ES-I3 (cell line): ENCODE measurements at regions not wholly inside any gene's neighbourhood (a gene's known extent, or its start where the extent isn't known, plus 50 kb on each side); places are given as distances from the start of the nearest gene placed in this dataset.

Experiments used
- H3K36me3 ChIP-seq: 2 replicates; pipeline ENCODE4 v1.6.1; 2013; ENCODE audit warnings: mild to moderate bottlenecking, low read length, control low read depth, moderate library complexity; ENCODE audit not compliant: insufficient read depth
- H3K4me1 ChIP-seq: 2 replicates; pipeline ENCODE4 v1.6.1; 2013; ENCODE audit warnings: mild to moderate bottlenecking, control low read depth, low read length; ENCODE audit not compliant: insufficient read depth
- H3K9ac ChIP-seq: 2 replicates; pipeline ENCODE4 v1.6.1; 2013; ENCODE audit warnings: low read depth, mild to moderate bottlenecking, low read length, moderate library complexity
- H3K9me3 ChIP-seq: 2 replicates; pipeline ENCODE4 v1.6.1; 2013; ENCODE audit warnings: mild to moderate bottlenecking, low read length, moderate library complexity; ENCODE audit not compliant: control insufficient read depth, insufficient read depth

DNA sequence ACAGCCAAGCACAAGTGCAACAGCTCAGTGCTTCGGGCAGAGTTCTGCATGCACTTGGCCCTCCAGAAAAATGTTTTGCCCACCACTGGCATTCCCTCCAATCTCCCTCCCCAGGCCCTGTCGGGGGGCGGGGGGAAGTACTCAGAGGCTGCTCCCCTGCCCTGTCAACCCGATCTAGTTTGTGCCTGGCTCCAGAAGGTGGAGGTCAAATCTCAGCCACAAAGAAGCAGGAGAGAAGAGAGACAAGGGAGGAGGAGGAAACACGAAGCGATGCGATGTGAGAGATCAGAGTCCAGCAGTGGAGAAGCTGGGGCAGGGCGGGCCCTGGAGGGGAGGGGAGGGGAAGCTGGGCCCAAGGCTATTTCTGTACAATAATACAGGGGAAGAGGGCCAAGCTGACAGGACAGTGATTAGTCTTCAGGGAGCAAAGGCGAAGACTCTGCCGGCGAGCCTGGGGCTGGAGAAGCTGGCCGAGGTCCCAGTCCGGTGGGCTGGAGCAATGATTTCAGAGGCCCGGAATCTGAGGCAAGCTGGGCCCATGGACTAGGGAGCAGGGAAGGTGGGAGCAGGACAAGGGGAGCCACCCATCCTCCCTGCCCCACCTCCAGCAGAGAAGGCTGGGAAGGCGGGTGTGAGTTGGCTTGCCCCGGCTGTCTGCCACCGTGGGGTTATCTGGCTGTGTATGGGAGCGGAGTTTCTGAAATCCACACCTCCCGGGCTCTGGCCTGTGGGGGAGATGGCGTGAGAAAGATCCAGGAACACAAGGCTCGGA lies 167.1 kb downstream of the EFNB1 start:
- Histone ChIP-seq H3K36me3 (no peaks in the 10 kb centered on the region), H3K4me1 (peaks cover 16% of the 10 kb centered on the region; the same call in 1 of the 2 replicates), H3K9ac (no peak overlapping the region), H3K9me3 (no peaks in the 10 kb centered on the region)

DNA sequence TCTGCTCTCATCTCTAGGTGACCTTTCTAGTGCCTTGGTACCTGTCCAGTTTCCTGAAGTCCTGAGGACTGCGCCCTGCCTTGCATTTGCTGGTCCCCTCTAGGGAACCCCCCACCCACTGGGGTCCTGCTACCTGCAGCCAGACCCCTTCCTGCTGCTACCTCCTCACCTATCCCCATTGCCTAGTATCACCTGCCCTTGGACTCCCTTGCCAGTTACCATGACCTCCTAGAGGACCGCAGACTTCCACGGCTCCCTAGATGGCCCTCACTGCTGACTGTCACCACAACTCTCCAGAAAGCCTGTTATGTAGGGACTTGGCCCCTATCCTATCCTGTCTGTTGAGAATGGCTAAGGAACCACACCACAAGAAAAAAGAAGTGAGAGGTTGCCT lies 166.6 kb downstream of the EFNB1 start:
- H3K9me3 ChIP-seq: no peaks in the 10 kb centered on the region
- no peaks in the 10 kb centered on the region for H3K36me3 ChIP-seq
- no peak overlapping the region for H3K9ac ChIP-seq
- H3K4me1 ChIP-seq: peaks cover 18% of the 10 kb centered on the region

DNA sequence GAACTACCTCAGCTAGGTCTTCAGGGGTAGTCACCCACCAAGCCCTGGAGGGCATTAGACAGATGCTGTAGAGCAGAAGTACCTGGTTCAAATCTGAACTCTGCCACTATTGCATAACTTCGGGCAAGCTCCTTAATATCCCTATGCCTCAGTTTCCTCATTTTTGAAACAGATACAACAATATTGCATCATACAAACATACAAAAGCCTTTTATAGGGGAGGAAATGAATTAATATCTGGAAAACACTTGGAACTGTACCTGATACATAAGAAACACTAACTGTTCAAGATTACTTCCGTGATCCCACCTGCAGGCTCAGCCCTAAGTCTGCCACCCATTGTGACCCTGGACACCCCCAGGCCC lies 166.1 kb downstream of the EFNB1 start:
- Histone ChIP-seq H3K9ac (no peak overlapping the region), H3K4me1 (peaks cover 20% of the 10 kb centered on the region), H3K36me3 (no peaks in the 10 kb centered on the region), H3K9me3 (no peaks in the 10 kb centered on the region)

- Histone ChIP-seq H3K9me3 (no peaks in the 10 kb centered on the region), H3K4me1 (peaks cover 14% of the 10 kb centered on the region), H3K36me3 (no peaks in the 10 kb centered on the region), H3K9ac (no peak overlapping the region)
Measured at GRCh38 chrX:68994135-68994890, 165.5 kb downstream of the EFNB1 start.

GRCh38 chrX:68992821-68993397 lies 164.1 kb downstream of the EFNB1 start:
- no peaks in the 10 kb centered on the region for H3K36me3 ChIP-seq
- no peak overlapping the region for H3K9ac ChIP-seq
- H3K9me3 ChIP-seq: no peaks in the 10 kb centered on the region
- peaks cover 5% of the 10 kb centered on the region for H3K4me1 ChIP-seq

DNA sequence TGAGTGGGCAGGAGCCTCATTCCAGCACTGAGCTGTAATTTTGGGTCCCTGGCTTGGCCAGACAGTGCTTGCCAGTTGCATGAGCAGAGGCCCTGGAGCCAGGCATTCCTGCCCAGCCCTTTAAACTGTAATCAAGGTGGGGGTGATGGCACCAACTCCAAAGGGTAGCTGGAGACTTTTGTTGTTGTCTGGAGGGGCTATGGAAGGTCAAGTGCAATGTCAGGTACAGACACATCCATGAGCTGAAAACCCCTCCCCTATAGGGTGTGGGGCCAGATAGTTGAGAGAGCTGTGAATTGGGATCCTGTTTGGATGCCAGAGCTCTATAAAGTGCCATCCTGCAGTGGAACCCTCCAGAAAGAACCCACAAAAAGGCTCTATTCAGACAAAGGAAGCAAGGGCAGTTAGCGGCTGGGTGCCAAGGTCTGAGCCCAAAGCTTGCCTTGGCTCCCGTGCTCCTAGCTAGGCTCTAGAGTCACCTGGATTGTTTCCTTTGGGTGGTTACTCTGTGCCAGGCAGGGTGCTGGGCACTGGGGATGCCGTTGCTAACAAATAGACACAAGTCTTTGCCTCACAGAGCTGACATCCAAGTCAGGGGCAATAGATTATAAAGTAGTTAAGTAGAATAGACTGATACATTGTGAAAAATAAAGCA lies 163.0 kb downstream of the EFNB1 start:
- Histone ChIP-seq H3K4me1 (peaks cover 5% of the 10 kb centered on the region), H3K9me3 (no peaks in the 10 kb centered on the region), H3K9ac (no peak overlapping the region), H3K36me3 (no peaks in the 10 kb centered on the region)

GRCh38 chrX:68990948-68991347 lies 162.1 kb downstream of the EFNB1 start:
- H3K36me3 ChIP-seq: no peaks in the 10 kb centered on the region

DNA sequence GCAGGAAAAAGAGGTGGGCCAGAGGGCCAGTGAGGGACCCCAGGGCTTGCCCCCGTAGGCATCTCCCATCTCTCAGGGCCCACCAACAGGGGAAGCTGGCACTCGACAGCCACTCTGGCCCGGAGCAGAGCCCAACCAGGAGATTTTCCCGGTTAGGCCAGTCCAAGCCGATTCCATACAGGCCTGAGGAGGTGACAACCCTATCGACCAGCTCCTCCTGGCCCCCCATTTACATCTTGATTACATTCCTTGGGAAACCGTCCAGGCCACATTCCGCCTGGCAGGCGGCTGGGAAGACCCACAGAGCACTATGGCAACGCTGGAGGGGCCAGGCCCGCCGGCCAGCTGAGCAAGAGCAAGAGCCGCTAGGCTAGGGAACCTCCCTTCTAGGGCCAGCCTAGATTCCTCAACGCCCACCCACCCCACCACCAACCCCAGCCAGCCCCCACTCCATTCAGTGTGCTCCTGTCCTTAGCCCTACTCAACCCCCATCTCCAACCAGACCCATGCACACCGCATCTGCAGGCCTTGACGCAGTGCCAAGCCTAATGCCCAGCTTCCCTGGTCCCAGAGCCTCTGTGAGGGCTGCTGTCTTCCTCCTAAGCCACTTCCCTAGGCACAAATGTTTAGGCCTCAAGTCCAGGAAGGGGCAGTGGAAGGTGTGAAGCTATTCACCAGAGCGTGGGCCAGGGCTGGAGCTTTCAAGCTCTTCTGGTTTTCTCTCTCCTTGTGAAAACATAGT lies 161.2 kb downstream of the EFNB1 start:
- no peaks in the 10 kb centered on the region for H3K9me3 ChIP-seq
- peaks cover 10% of the 10 kb centered on the region for H3K4me1 ChIP-seq

More at GRCh38 chrX:68990948-68991347, 162.1 kb downstream of the EFNB1 start:
- H3K9me3 ChIP-seq: no peaks in the 10 kb centered on the region
- peaks cover 5% of the 10 kb centered on the region for H3K4me1 ChIP-seq
- H3K9ac ChIP-seq: no peak overlapping the region

GRCh38 chrX:68989456-68989855 lies 160.6 kb downstream of the EFNB1 start:
- Histone ChIP-seq H3K9me3 (no peaks in the 10 kb centered on the region), H3K9ac (no peak overlapping the region), H3K4me1 (peaks cover 11% of the 10 kb centered on the region), H3K36me3 (no peaks in the 10 kb centered on the region)

More for the DNA sequence above, 161.2 kb downstream of the EFNB1 start:
- no peaks in the 10 kb centered on the region for H3K36me3 ChIP-seq
- H3K9ac ChIP-seq: no peak overlapping the region

- H3K4me1 ChIP-seq: peaks cover 11% of the 10 kb centered on the region
- H3K36me3 ChIP-seq: no peaks in the 10 kb centered on the region
- H3K9ac ChIP-seq: no peak overlapping the region
- no peaks in the 10 kb centered on the region for H3K9me3 ChIP-seq
Measured at GRCh38 chrX:68988865-68989264, 160.0 kb downstream of the EFNB1 start.

GRCh38 chrX:68985135-68985755 lies 156.4 kb downstream of the EFNB1 start:
- H3K36me3 ChIP-seq: no peaks in the 10 kb centered on the region
- H3K4me1 ChIP-seq: peaks cover 7% of the 10 kb centered on the region
- no peaks in the 10 kb centered on the region for H3K9me3 ChIP-seq
- no peak overlapping the region for H3K9ac ChIP-seq

DNA sequence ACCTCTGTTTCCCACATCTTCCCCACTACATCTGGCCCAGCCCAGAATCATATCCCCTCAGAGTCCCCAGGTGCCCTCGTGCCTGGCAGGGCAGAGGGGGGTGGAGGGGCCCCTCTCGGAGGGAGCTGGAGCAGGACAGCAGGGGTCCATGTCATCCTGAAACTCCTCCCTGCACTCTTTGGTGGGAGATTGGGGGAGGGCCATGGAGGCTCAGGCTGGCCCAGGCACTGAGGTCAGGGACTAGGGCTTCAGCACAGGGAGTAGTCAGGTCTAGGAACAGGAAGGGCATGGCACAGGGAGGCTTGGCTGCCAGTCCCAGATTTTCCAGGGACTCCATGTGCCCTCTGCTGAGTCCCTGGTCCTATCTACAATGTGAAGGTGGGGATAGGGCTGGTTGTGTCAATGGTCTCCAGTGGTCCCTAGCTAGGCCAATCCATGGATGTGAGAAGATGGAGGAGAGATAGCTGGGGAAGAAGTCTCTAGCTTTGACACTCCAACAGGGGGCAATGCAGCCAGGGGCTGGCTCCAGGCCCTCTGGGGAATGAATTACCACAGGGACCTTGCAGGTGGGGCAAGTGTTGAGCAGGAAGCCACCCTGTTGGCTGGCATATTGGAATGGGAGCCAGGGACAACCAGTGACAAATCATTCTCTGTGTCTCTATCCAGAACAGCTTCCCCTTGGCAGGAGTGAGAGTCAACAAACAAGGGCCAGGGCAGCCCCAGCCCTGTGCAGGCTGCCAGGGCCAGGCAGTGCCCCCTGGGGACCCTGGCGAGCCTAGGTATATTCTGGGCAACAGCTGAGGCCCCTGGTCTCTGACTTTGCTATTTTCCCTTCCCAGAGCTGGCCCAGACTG lies 154.4 kb downstream of the EFNB1 start:
- no peaks in the 10 kb centered on the region for H3K36me3 ChIP-seq
- H3K9ac ChIP-seq: no peak overlapping the region
- H3K4me1 ChIP-seq: peaks cover 6% of the 10 kb centered on the region
- no peaks in the 10 kb centered on the region for H3K9me3 ChIP-seq

GRCh38 chrX:68982476-68982875 lies 153.7 kb downstream of the EFNB1 start:
- no peak overlapping the region for H3K9ac ChIP-seq
- no peaks in the 10 kb centered on the region for H3K36me3 ChIP-seq
- no peaks in the 10 kb centered on the region for H3K9me3 ChIP-seq

More at GRCh38 chrX:68982476-68982875, 153.7 kb downstream of the EFNB1 start:
- peaks cover 12% of the 10 kb centered on the region for H3K4me1 ChIP-seq
